ENCODE measurements at regions not wholly inside any gene's neighbourhood (a gene's known extent, or its start where the extent isn't known, plus 50 kb on each side); places are given as distances from the start of the nearest gene placed in this dataset.

DNA sequence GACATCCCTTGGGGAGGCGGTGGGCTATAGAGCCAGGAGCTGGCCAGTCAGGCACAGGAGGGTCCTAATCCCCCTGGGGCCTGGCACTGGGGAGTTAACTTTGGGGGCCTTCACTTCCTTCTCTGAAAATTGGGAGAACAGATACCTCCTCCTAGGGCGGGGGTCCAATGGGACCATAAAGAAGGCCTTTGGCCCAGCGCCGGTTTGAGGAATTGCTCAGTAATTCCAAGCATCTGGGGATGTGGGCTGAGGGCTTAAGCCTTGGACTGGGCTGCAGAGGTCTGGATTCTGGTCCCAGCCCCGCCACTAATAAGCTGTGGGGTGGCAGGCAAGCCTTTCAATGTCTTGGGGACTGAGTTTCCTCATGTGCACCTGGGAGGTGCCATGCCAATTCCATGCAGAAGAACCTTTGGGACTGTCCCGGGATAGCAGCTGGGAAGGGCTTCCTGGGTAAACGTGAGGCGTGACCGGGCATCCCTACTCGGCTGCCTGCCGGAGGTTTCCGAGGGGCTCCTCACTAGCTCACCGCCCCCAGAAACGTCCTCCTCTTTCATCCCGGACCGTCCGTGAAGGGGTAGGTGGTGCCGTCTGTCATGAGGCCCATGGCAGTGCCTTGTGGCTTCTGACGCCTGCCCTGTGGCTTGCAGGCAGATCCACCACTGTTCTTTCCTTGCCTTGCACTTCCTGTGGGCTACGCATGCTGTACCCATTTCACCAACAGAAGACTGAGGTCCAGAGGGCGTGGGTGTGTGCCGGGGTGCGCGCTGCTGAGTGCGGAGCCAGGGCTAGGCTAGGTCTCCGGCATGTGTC lies 67.4 kb upstream of the HPCAL1 start:
- H3K4me1 Mint-ChIP-seq, result no peaks in the 10 kb centered on the region
- H3K27me3 Mint-ChIP-seq, result peaks cover 28% of the 10 kb centered on the region
- DNase-seq, result no peak
- H3K36me3 Mint-ChIP-seq, result no peaks in the 10 kb centered on the region
- no peak overlapping the region for H3K4me3 Mint-ChIP-seq
- CTCF ChIA-PET, result interaction anchor here (2.0 kb wide), 1 partner anchor 174 kb away, joined by 6 read pairs; no protein-coding TSS in a partner anchor
- peaks cover 5% of the 10 kb centered on the region for H3K9me3 Mint-ChIP-seq
- no peak overlapping the region for H3K27ac Mint-ChIP-seq

DNA sequence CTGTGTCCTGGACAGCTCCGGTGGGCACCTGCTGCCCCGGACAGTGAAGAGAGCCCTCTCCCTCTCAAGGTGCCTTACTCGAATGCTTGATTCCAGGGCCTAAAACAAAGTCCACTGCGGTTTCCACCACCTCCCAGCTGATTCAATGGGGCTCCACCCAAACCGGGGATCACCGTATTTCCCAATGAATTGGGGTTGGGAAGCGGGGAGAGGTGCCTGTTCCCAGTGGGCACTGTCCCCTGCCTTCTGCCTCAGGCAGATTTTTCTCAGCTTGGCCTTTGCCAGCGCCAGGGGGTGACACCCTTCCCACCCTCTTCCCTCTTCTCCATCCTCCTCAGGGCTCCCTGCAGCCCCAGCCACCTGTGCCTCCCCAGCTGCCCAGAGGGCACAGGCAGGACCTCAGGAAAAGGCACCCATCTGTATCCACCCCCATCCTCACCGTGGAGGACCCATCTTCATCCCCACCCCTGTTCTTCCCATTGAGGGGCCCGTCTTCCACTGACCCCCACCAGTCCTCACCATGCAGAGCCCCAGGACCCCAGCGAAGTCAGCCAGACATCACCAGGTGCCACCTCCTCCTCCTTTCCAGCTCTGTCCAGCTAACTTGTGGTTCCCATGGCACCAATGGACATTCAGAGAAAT lies 66.7 kb upstream of the HPCAL1 start:
- CTCF ChIA-PET, result interaction anchor here (2.0 kb wide), 1 partner anchor 173 kb away, joined by 6 read pairs; no protein-coding TSS in a partner anchor
- Mint-ChIP-seq H3K4me3 (no peak overlapping the region), H3K27me3 (peaks cover 28% of the 10 kb centered on the region), H3K36me3 (no peaks in the 10 kb centered on the region), H3K27ac (no peak overlapping the region), H3K9me3 (peaks cover 5% of the 10 kb centered on the region), H3K4me1 (no peaks in the 10 kb centered on the region)
- no peak for DNase-seq

DNA sequence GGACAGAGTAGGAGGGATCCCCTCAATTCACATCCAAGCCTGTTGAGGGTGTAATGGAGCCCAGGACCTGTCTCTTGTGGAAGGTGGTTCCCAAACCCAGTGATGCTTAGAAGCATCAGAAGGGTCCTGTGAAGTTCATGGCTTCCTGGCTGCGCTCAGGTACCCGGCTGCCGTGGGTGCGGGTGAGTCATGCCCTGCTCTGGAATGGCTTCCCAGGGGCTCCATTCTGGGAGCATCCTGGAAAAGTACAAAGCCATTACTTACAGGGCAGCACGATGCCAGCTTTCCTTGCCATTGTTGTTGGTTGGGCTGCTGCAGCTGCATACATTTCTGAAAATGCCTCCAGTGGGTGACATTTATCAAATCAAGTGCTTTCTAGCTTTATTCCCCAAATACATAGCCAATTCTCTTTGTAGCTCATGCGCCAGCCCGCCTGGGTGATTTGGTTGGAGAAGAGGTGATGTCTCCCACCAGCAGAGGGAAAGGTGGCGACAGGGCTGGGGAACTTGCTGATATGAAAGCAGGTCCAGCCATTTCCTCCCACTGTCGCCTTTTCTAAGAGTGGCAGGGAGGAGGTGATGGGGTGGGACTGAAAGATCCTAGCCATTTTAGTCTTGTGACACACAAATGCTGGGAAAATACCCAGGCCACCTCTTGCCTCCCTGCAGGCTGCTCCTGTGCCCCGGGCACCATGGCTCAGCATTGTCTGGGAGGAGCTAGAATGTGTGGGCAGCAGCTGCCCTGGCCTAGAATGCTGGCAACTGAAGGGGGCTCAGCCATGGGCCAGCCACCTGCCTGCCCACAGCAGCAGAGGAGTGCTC lies 65.9 kb upstream of the HPCAL1 start:
- H3K9me3 Mint-ChIP-seq, result peaks cover 5% of the 10 kb centered on the region
- no peaks in the 10 kb centered on the region for H3K4me1 Mint-ChIP-seq
- DNase-seq, result no peak
- H3K27ac Mint-ChIP-seq, result no peak overlapping the region
- H3K4me3 Mint-ChIP-seq, result no peak overlapping the region
- no peaks in the 10 kb centered on the region for H3K36me3 Mint-ChIP-seq
- peaks cover 25% of the 10 kb centered on the region for H3K27me3 Mint-ChIP-seq
- CTCF ChIA-PET, result interaction anchor here (2.0 kb wide), 1 partner anchor 172 kb away, joined by 6 read pairs; no protein-coding TSS in a partner anchor

DNA sequence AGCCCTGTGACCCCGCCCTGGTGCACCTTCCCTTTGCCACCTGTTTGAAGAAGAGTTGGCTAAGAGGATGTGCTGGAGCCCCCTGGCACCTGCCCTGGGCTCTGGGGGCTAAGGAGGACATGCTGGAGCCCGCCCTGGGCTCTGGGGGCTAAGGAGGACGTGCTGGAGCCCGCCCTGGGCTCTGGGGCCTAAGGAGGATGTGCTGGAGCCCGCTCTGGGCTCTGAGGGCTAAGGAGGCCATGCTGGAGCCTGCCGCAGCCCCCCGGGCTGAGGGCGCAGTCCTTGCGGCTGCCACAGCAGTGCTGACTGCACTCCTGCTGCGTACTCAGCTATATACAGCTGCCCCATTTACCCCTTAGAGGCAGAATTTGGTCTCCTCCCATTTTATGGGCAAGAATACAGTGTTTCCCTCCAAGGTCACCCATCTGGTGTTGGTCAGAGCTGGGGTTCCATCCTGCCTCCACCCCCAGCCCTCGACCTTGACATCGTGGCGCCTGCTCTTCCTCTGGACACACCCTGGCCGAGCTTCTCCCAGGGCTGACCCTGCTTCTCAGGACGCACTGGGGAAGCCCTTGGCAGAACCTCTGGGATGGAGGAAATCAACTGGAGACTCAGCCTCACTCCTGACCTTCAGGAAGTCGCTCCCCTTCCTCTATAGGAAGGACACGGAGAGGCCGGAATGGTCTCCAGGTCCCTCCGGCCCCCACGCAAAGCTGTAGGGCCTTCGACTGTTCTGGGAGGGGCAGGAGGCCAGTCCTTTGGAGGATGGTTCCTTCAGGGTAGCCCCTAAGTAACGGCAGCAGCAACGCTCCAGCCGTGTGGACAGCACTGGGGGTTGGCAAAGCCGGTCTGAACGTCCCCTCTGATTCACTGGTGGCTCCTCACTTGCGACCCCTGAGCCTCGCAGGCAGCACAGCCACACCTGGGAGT lies 65.0 kb upstream of the HPCAL1 start:
- Mint-ChIP-seq H3K4me1 (no peaks in the 10 kb centered on the region), H3K4me3 (no peak overlapping the region), H3K36me3 (no peaks in the 10 kb centered on the region), H3K27me3 (peaks cover 21% of the 10 kb centered on the region), H3K27ac (no peak overlapping the region), H3K9me3 (peaks cover 5% of the 10 kb centered on the region)
- CTCF ChIA-PET, result interaction anchor here (2.0 kb wide), 1 partner anchor 171 kb away, joined by 6 read pairs; no protein-coding TSS in a partner anchor
- DNase-seq, result no peak

DNA sequence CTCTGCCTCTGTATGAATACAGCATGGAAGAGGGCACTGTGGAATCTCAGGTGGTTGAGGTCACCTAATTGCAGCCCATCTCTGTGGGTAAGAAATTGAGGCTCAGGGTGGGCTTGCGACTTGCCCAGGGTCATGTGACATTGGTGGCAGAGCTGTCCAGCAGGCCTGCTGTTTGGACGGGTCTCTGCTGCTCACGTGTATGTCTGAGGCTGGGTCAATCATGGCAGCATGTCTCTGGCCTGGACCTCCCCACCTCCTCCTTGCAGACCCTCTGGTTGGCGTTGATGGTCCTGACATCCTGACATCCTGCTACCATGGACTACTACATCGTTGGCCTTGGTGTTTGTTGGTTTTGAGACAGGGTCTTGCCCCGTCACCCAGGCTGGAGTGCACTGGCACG lies 64.3 kb upstream of the HPCAL1 start:
- no peak overlapping the region for H3K27ac Mint-ChIP-seq

DNA sequence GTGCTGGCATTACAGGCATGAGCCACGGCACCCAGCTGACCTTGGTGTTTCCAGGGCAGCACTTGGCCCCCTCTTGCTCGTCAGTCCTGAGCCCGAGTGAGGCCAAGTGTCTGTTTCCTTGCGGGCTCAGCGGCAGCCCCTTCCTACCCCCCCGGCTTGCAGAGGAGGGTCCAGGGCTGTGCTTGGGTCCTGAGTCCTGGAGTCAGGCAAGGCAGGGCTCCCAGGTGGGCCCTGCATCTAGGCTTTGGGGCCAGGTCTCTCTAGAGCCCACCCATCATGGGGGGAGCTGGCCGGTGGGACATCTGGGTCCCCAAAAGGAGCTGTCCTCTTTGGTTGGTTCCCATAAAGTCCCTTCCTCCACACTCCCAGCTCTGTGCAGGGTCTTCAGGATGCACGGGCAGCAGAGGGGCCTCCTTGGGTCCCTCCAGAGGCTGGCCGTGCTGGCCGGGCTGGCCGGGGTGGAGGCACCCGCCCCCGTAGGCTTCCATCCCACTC lies 63.7 kb upstream of the HPCAL1 start:
- DNase-seq, result no peak
- Mint-ChIP-seq H3K4me1 (no peaks in the 10 kb centered on the region), H3K9me3 (no peaks in the 10 kb centered on the region), H3K27me3 (peaks cover 19% of the 10 kb centered on the region), H3K27ac (no peak overlapping the region), H3K36me3 (no peaks in the 10 kb centered on the region), H3K4me3 (no peak overlapping the region)
- CTCF ChIA-PET, result no interaction called here

More for the DNA sequence above, 64.3 kb upstream of the HPCAL1 start:
- Mint-ChIP-seq H3K4me3 (no peak overlapping the region), H3K36me3 (no peaks in the 10 kb centered on the region), H3K9me3 (peaks cover under 1% of the 10 kb centered on the region), H3K4me1 (no peaks in the 10 kb centered on the region), H3K27me3 (peaks cover 19% of the 10 kb centered on the region)
- CTCF ChIA-PET, result no interaction called here
- DNase-seq, result no peak

DNA sequence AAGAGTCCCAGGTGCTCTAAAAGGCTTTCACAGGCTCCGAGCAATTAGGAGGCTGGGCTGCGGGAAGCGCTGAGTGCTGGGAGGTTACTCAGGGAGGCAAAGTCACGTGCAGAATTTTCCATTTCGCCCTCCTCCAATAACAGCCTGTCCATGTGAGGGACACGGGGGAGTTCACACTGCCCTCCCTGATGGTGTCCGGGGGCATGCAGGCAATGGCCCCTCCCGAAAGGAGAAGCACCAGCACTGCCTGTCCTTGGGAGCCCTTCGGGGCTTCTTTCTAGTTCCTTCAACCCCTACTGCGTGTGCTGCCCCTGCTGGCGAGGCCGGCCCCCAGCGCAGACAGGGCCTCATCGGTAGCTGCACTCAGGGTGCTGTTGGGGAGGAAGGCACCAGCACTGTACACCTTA lies 63.1 kb upstream of the HPCAL1 start:
- H3K4me1 Mint-ChIP-seq, result no peaks in the 10 kb centered on the region
- H3K27me3 Mint-ChIP-seq, result peaks cover 19% of the 10 kb centered on the region
- CTCF ChIA-PET, result no interaction called here
- no peaks in the 10 kb centered on the region for H3K36me3 Mint-ChIP-seq
- no peak overlapping the region for H3K27ac Mint-ChIP-seq
- DNase-seq, result no peak
- no peak overlapping the region for H3K4me3 Mint-ChIP-seq
- no peaks in the 10 kb centered on the region for H3K9me3 Mint-ChIP-seq

DNA sequence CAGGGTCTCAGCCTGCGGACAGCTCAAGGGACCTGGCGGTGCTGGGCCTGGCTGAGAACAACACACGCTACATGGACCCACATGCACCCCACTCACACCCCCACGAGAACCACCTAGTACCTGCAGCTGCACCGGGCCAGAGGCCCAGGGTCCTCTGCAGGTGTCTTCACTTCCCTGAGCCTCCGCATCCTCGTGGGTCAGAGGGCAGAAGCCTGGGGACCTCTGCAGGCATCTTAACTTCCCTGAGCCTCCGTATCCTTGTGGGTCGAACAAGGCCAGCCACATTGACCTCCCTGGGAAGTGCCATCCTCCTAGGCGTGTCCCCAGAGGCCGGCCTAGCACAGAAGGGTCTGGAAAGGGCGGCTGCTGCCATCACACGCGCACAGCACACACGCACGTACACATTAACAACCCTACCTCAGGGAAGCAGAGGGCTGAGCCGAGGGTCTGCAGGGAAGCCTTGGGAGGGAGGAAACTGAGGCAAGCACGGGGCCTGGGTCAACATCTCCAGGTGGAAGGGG lies 62.5 kb upstream of the HPCAL1 start:
- no peak for DNase-seq
- CTCF ChIA-PET, result no interaction called here
- no peaks in the 10 kb centered on the region for H3K9me3 Mint-ChIP-seq
- peaks cover 18% of the 10 kb centered on the region for H3K27me3 Mint-ChIP-seq
- no peaks in the 10 kb centered on the region for H3K36me3 Mint-ChIP-seq
- H3K4me1 Mint-ChIP-seq, result no peaks in the 10 kb centered on the region
- no peak overlapping the region for H3K4me3 Mint-ChIP-seq
- H3K27ac Mint-ChIP-seq, result no peak overlapping the region

DNA sequence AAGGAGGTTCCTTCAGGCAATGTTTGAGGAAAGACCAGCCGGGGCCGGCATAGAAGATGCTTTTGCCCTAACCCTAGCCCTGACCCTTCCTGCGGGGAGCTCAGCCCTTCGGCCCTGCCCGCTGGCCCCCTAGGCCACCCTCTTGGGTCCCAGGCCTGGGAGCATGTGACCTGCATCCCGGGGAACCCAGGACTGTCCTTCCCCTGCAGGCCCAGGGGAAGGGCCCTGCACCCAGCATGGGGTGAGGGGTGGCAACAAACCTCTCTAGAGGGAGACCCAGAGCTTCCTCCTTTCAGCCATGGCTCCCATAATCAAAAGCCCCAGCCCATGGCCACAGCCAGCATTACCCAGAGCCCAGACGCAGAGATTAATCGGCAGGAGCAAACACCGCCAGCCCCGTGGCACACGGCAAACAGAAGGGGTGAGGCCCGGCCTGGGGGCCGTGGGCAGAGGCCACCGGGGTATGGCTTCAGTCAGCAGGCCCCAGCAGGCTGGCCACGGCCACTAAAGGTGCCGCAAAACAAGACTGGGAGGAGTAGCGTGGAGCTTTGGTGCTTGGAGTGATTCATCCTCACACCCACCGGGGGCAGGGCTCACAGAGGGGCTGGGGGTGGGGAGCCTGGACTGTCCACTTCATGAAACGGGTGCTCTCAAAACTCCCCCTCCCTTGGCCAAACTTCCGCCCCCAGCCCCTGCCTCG lies 61.6 kb upstream of the HPCAL1 start:
- H3K36me3 Mint-ChIP-seq, result no peaks in the 10 kb centered on the region
- CTCF ChIA-PET, result no interaction called here
- H3K27ac Mint-ChIP-seq, result no peak overlapping the region
- H3K4me3 Mint-ChIP-seq, result no peak overlapping the region
- no peaks in the 10 kb centered on the region for H3K4me1 Mint-ChIP-seq
- DNase-seq, result no peak
- peaks cover 12% of the 10 kb centered on the region for H3K27me3 Mint-ChIP-seq
- H3K9me3 Mint-ChIP-seq, result no peaks in the 10 kb centered on the region

DNA sequence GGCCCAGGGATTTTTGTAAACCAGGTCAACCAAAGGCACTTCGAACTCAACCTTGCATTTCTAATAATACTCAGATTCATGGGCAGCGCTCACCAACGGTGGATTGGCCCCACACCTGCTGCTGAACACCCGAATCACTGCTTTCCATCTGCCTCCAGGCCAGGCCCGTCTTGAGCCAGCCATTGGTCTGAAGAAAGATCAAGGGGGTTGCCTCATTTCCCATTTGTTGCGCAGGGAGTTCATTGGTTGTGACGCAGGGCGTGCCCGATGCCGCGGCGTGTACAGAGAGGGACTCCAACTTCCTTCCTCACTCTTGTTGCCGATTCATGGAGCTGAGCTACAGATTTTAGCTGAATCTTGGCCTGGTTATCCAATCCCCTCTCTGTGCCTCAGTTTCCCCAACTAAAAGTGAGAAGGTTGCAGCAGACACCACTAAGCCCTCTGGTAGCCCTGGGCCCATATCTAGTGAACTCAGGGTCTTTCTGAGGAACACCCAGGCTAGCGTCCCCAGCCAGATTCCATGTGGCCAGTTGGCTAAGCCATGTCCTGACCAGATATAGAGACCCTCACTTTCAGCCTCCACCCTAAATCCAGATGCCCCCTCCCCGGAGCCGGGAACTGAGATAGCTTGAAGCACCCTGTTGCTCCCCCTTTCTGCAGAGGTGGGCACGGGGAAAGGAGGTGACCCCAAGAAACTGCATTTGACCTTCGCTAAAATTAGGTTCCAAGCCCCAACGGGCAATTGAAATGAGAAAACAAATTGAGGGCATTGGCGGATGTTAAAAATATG lies 60.9 kb upstream of the HPCAL1 start:
- CTCF ChIA-PET, result interaction anchor here (0.5 to 1.2 kb wide), 2 partner anchors 13 to 145 kb away, joined by 4 read pairs; no protein-coding TSS in a partner anchor
- H3K27ac Mint-ChIP-seq, result no peak overlapping the region
- H3K36me3 Mint-ChIP-seq, result no peaks in the 10 kb centered on the region
- no peak overlapping the region for H3K4me3 Mint-ChIP-seq
- peaks cover 4% of the 10 kb centered on the region for H3K27me3 Mint-ChIP-seq
- no peak for DNase-seq
- no peaks in the 10 kb centered on the region for H3K4me1 Mint-ChIP-seq
- no peaks in the 10 kb centered on the region for H3K9me3 Mint-ChIP-seq

DNA sequence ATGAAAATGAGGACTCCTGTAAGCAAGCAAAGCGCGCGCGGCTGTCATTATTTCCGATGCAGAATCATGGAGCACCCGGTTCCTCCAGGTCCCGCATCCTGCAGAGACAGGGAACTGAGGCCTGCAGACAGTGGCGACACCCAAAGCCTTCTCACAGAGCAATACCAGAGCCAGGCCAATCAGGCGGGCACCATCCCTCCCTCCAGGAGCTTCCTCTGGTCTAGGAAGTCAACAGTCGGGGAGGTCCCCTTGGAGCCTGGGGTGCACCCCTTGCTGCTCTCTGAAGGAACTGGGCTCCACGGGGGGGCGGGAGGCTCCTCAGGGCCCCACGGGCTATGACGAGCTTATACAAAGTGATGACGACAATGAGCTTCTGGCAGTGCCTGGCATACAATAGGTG lies 60.3 kb upstream of the HPCAL1 start:
- Mint-ChIP-seq H3K4me3 (no peak overlapping the region), H3K36me3 (no peaks in the 10 kb centered on the region), H3K27me3 (peaks cover 3% of the 10 kb centered on the region), H3K4me1 (no peaks in the 10 kb centered on the region), H3K9me3 (no peaks in the 10 kb centered on the region), H3K27ac (no peak overlapping the region)
- DNase-seq, result no peak
- CTCF ChIA-PET, result interaction anchor here (0.5 to 1.2 kb wide), 2 partner anchors 14 to 146 kb away, joined by 4 read pairs; no protein-coding TSS in a partner anchor
